Lower leg skin (tissue), 4 donors: ENCODE measurements at regions not wholly inside any gene's neighbourhood (a gene's known extent, or its start where the extent isn't known, plus 50 kb on each side); places are given as distances from the start of the nearest gene placed in this dataset.

ENCODE experiments used
- DNase-seq, 2 donors: peaks; one replicate each; pipeline ENCODE4 v3.0.0-alpha.2; 2019; ENCODE audit warnings: low spot score in 2 of 2
- H3K4me3 ChIP-seq: fragments of 200-600 bp; sonication (generic); 2 replicates; pipeline ENCODE4 v1.5.1; 2017; ENCODE audit warnings: mild to moderate bottlenecking, low read depth; ENCODE audit not compliant: poor library complexity, severe bottlenecking
- POLR2A ChIP-seq, 2 donors: fragments of 450-650 bp; IDR thresholded peaks; one replicate each; pipeline ENCODE4 v1.6.1; 2016 to 2017; ENCODE audit warnings: antibody characterized with exemption in 2 of 2, mild to moderate bottlenecking in 1 of 2, moderate library complexity in 1 of 2
- WGBS, 2 donors: methylation state at CpG; one replicate each; pipeline ENCODE4 v1.1.5; 2018; 5-methylcytosine and 5-hydroxymethylcytosine counted together
- intact Hi-C: fragments of 100-400 bp; cut with DNase I; formaldehyde crosslinking; loops from one replicate; pipeline ENCODE4 v1.15.0; 2023; ENCODE audit warnings: low total_unique reads
- TF ChIP-seq, protein P1 (sequence below), 3 donors: fragments of 450-650 bp; IDR thresholded peaks; one replicate each; pipeline ENCODE4 v1.5.1; 2016; ENCODE audit warnings: antibody characterized with exemption in 3 of 3, mild to moderate bottlenecking in 3 of 3, moderate library complexity in 2 of 3

DNA sequence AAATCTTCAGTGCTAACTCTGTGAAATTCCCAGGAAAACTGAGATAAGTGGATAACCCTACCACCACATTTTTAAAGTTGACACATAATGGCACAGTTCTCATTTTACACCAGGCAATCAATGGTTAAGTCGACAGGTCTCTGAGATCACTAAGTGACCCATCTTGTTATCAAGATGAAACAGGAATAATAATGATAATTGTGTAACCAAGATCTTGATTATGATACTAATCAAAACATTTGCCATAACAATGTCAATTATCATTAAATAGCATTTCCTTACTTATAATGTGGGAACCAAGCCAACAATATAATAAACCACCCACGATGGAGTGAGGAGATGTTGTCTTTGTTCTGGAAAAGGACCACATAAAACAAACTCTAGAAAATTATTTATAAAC lies 541.6 kb downstream of the TFAP2B start:
- H3K4me3 ChIP-seq: no peak overlapping the region
- TF ChIP-seq, protein P1, sequence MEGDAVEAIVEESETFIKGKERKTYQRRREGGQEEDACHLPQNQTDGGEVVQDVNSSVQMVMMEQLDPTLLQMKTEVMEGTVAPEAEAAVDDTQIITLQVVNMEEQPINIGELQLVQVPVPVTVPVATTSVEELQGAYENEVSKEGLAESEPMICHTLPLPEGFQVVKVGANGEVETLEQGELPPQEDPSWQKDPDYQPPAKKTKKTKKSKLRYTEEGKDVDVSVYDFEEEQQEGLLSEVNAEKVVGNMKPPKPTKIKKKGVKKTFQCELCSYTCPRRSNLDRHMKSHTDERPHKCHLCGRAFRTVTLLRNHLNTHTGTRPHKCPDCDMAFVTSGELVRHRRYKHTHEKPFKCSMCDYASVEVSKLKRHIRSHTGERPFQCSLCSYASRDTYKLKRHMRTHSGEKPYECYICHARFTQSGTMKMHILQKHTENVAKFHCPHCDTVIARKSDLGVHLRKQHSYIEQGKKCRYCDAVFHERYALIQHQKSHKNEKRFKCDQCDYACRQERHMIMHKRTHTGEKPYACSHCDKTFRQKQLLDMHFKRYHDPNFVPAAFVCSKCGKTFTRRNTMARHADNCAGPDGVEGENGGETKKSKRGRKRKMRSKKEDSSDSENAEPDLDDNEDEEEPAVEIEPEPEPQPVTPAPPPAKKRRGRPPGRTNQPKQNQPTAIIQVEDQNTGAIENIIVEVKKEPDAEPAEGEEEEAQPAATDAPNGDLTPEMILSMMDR (IDR thresholded peaks at IDR 0.05): no peak
- no peak for TF ChIP-seq POLR2A (IDR thresholded peaks at IDR 0.05)
- WGBS, 2 donors: 29 to 39% methylated on average over 2 of the region's 2 CpGs
- intact Hi-C loops: no loop called here
- DNase-seq: no peak

- H3K4me3 ChIP-seq: no peak overlapping the region
- intact Hi-C loops: no loop called here
- no peak for TF ChIP-seq POLR2A (IDR thresholded peaks at IDR 0.05)
- TF ChIP-seq, protein P1 (IDR thresholded peaks at IDR 0.05): no peak
Observed at GRCh38 chr6:51365566-51365965, 546.9 kb downstream of the TFAP2B start.

DNA sequence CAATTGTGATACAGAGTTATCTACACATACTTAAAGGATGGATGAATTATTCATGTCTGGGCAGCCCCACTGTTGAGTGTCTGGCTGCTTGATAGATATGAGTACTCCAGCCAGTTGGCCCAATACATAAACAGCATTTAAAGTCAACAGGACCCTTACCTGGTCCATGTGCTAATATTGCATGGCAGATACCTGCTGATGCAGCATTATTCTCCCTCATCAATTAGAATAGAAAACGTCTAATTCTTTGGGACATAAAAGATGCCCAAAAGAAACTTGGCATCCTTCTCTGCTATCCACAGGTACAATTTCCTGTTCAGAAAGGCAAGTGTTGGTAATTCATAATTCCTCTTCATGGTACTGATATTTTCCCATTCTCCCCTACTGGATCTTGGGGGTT lies 550.8 kb downstream of the TFAP2B start:
- no peak for TF ChIP-seq POLR2A (IDR thresholded peaks at IDR 0.05)
- TF ChIP-seq, protein P1 (IDR thresholded peaks at IDR 0.05): no peak
- H3K4me3 ChIP-seq: no peak overlapping the region
- 55 to 58% methylated on average over 1 of the region's 1 CpG for WGBS, 2 donors
- intact Hi-C loops: no loop called here
- no peak for DNase-seq

More at GRCh38 chr6:51365566-51365965, 546.9 kb downstream of the TFAP2B start:
- DNase-seq: no peak

GRCh38 chr6:51382847-51383246 lies 564.2 kb downstream of the TFAP2B start:
- TF ChIP-seq, protein P1 (IDR thresholded peaks at IDR 0.05): no peak
- TF ChIP-seq POLR2A (IDR thresholded peaks at IDR 0.05): no peak
- H3K4me3 ChIP-seq: no peak overlapping the region
- DNase-seq: no peak
- intact Hi-C loops: no loop called here

GRCh38 chr6:51384736-51385135 lies 566.1 kb downstream of the TFAP2B start:
- H3K4me3 ChIP-seq: no peak overlapping the region
- TF ChIP-seq, protein P1 (IDR thresholded peaks at IDR 0.05): no peak
- no peak for TF ChIP-seq POLR2A (IDR thresholded peaks at IDR 0.05)
- WGBS, 2 donors: 71 to 86% methylated on average over 1 of the region's 1 CpG
- no peak for DNase-seq
- intact Hi-C loops: no loop called here

DNA sequence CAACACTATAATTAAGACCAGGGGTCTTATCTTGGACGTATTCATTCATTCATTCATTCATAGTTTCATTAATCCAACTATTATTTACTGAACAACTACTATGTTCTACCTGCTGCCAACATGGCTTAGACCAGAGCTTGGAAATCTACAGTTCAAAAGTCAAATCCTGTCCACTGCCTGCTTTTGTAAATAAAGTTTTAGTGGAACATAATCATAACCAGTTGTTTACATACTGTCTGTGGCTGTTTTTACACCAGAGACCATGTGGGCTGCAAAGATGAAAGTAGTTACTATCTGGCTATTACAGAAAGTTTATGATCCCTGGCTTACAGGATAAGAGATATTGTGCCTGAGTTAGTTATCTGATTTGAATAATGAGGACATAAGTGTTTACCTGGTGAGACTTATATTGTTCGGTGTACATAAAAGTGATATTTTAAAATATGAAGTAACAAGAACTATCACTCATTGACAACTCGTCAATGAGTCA lies 567.7 kb downstream of the TFAP2B start:
- TF ChIP-seq, protein P1 (IDR thresholded peaks at IDR 0.05): no peak
- TF ChIP-seq POLR2A (IDR thresholded peaks at IDR 0.05): no peak
- intact Hi-C loops: no loop called here

More for the DNA sequence above, 567.7 kb downstream of the TFAP2B start:
- 54 to 57% methylated on average over 3 of the region's 3 CpGs for WGBS, 2 donors
- no peak for DNase-seq
- no peak overlapping the region for H3K4me3 ChIP-seq
